KG1 (cell line): ENCODE measurements at regions not wholly inside any gene's neighbourhood (a gene's known extent, or its start where the extent isn't known, plus 50 kb on each side); places are given as distances from the start of the nearest gene placed in this dataset.
A peak's percentile ranks its signal among the peaks of the same experiment; 100 is the strongest.
"Not testable (repeated sequence)": the region's sequence is repeated elsewhere in the genome, so short reads cannot be mapped to it uniquely, and the experiment has no call there.

Experiments used
- DNase-seq: peaks from one replicate; lab custom pipeline; 2025; lab: John Stamatoyannopoulos, UW

DNA sequence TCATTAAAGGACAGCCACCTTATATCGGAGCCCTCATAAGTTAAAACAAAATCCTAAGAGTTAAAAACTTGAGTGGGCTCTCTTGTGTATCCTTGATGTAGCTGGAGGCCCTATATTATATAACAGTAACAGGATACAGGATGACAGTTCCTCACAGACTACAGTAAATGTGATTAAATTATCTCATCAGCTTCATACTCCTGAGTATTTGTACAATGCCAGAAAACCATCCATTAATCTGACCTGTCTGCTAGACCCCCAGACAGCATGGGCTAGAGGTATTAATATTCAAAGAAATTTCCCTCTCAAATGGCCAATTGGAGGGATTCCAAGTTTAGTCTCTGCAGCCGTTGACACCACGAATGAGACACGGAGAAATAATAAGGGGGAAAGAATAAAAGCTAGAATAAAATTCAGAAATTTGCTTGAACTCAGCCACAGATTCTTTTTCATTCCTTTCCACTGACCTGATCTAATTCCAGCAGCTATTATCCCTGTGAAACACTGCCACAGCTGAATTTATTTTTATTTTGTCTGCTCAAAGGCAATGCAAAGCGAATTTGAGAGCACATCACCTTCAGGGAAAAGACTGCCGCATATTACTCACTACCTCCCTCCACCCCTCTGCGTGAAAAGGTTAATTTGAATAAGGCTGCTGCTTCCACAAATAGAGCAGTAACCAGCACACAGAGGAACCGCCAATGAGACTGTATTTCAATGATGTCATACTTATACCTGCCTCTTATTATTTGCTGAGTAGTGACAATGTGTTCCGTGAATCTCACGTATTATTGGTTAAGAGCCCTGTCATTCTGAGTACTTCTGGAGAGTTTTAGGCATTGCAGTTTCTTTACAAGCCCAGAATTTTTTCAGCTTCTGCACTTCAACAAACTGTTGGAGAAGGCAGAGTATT lies 155.9 kb upstream of the KLF12 start:
- DNase-seq = no peak

DNA sequence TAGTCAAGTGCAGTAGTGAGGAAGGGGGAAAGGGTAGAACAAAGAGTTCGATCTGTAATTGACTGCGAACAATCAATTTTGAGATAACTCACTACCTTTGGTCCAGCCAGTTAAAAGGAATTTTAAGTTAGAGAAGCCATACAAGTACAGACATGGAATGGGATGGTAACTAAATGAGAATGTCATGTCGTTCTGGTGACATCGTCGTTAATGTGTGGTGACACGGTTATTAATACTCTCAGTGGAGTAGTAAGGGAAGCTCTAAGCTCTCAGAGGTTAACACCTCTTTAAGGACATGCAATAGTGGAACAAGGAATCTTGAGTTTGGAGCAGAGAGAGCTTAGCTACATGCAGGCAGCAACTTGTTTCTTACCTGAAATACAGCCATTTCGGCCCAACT lies 154.9 kb upstream of the KLF12 start:
- no peak for DNase-seq

DNA sequence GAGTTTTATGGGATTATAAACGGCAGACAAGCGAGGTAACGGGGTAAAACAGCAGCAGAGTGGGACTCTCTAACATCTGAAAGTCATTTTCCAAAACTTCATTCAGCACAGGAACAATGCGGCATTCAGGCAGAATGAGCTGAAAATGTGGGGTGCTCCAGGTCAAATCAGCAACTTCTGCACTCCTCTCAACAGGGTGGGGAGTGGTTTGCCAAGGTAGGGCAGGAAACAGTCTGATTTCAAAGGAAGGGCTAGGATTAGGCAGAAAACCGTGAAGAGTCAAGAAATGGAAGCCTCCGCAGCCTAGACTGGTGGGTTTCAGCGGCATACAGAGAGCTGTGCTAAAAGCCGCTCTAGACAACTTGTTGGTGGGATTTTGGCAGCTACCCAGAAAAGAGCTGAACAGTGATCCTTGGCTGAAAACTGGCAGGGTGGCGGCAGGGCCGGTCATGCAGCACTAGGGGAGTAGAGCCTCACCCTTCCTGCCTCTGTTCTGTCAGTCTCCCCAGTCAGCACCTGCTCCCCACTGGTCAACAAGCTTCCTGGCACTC lies 154.2 kb upstream of the KLF12 start:
- no peak for DNase-seq

DNA sequence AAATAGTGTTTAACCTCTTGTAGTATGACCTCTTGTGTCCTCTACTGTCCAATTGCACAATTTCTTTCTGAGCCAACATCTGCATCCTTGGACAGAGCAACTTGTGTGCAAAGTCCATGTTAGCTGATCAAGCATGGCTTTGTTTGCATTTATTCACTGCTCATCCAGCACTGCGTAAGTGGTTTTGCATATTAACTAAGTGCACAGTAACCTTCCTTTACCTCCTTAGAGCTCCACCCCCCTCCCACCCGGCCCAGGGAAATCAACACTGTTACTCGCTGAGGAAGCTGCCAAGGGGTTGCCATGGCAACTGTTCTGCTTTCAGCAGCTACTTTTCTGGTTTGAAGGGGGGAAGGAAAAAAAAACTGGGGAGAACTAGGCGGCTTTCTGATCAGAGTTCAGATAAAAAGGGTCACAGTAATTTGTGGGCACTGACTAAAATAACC lies 153.5 kb upstream of the KLF12 start:
- peak; percentile 91 for DNase-seq

DNA sequence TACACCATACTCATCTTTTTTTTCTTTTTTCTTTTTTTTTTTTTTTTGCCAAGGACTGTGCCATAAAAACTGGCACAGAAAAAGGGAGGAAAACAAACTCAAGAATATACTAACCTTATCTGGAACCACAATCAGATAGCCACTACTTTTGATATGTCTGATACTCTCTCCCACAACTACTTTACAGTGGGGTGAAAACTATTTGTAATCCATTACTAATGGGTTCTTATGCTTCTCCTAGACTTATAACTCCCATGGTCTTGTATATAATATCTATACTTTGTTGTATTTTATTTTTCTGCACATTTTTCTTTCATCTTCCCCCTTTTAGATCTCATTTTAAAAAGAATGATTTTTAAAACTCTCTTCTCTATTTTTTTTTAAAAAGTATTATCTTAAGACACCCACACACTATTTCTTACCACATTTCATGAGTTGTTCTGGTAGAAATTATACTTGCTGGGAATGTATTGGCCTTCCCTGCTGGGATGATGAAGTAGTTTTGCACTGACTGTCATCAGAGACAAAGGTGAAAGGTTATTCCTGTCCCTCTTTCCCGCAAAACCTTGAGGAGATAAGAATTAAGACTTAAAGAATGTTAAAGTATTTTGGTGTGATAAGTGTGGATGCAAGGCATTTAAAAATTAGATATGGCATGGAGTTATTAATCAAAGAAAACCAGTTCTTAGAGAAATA lies 146.7 kb upstream of the KLF12 start:
- no peak for DNase-seq

DNA sequence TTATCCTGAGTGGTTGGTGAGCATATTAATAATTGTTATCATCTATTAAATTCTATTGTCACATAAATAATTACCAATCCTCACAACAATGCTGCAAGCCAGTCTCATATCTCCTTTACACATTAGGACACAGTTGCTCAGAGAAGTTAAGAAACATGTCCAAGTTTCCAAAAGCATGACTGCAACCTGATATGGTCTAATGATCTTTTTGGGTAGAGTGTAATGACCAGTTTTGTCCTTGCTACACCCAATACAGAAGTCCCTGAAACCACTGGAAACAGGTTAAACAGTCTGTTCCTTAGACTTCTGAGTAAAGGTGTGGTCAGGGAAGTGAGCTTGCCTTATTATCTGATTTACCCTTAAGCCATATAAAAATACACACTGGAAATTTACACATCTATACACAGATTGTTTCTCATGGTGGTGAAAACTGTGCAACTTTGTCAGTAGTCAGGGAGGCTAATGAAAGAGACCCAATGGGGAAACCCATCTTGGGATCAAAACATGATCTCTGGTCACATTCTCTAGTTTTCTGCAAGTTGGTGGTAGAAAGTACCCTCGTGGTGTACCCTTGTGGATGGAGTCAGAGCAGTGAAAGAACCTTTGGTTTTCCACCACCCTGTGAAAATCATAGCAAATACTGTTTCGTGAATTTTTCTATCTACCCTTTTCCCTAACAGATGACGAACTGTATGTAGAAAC lies 146.0 kb upstream of the KLF12 start:
- no peak for DNase-seq

DNA sequence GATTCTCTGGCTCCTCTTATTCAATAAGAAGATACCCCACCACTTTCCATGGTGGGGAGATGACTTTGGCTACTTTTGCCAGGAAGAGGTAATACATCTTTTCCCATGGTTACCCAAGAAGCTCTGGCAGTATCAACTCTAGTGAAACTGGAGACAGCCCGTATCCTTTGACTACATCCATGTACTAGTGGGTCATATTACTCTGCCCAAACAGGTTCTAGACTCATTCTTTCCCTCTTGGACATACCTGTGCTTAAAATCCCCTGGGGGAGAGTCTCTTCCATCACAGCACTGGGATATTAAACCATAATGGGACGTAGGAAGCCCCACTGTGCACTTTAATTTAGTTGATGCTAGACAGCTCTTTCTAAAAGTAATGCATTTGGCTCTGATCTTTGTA lies 144.7 kb upstream of the KLF12 start:
- no peak for DNase-seq

DNA sequence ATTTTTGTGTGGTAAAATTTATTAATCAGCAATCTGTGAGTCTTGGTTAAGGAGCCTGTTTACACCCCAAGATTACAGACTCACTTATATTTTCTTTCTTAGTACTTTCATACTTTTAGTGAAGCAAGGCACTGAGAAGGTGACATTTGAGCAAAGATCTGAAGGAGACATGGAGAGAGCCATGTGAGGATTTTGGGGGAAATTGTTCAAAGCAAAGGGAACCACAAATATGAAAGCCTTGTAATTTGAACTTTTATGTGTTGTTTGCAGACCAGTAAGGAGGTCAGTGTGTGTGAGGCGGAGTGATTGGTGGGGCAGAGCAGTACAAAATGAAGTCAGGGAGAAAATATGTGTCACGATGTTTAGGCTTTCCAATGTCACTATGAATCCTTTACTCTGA lies 140.7 kb upstream of the KLF12 start:
- no peak for DNase-seq

DNA sequence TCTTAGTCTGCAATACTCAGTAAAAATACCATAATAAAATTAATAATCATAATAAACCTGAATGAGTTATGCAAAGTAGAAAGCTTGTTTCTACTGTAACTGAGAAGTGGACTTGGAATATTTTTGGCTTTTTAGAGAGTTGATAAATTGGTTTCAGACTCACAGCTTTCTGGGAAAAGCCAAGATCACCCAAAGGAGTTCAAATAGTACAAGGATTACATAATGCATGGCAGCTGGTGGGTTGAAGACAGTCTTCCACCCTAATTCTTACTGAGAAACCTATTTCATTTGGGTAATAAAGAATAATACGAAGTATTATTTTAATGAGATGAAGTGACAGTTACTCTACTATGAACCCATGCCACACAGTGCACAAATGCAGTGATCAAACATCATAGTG lies 139.4 kb upstream of the KLF12 start:
- no peak for DNase-seq

DNA sequence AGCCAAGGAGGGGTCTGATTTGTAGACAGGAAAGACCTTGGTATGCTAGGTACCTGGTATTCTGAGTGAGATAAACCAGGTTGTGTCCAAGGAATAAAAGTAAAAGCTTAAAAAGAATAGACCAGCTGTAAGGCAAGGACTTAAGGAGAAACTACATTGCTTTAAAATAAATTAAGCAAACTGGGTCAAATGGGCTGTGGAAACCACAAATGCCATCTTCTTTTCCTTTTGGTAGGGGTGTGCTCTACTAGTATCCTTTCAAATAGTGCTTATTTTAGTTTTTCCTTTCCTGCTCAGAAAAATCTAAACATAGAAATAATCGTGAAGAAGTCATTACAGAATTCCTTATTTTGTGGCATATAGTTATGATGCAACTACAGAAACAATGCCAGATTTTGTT lies 138.6 kb upstream of the KLF12 start:
- DNase-seq = no peak

DNA sequence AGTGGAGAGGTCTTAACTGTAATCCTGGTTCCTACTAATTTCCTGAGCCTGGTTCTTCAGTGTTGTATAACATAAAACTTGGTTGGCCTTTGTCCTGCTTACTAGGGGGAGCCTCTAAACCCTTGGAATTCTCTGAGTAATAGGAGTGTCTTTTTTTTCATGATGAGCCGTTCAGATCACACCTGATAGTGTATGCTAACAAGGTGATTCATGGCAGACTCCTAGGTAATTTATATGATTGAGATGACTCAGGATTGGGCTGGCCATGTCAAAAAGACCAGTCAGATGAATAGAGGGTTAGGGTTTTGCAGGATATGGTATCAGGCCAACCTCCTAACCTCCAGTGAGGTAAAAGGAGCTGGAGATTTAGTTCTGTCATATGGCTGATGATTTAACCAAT lies 135.8 kb upstream of the KLF12 start:
- DNase-seq = no peak

DNA sequence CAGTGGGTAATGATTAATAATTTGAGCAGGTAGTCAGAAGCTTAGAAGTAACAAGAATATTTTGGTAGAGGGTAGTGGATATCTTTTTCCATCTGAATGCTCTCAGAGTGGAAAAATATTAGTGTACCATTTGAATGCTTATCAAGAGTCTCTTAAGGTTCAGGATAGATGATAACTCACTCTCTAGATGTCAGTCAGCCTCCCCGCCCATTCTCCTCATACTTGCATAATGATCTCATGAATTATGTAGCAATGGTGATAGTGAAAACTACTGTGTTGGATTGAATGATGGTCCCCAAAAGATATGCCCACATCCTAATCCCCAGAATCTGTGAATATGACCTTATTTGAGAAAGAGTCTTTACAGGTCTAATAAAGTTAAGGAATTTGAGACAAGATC lies 132.7 kb upstream of the KLF12 start:
- DNase-seq = no peak

DNA sequence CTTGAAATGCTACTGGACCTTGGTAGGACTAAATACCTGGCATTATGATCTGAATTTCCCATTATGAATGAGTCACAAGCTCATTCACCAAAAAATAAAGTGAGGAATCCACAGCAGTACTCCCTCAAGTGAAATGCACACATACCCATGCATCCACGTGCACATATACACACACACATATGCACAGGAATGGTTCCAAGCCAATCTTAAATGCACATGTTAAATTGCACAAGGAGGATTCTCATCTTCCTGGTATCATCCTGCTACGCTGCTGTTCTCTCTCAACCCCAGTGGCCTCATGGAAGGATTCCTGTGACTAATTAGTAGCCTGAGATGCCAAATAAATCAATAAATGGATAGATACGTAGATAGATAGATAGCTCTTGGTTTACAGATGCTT lies 132.1 kb upstream of the KLF12 start:
- no peak for DNase-seq

DNA sequence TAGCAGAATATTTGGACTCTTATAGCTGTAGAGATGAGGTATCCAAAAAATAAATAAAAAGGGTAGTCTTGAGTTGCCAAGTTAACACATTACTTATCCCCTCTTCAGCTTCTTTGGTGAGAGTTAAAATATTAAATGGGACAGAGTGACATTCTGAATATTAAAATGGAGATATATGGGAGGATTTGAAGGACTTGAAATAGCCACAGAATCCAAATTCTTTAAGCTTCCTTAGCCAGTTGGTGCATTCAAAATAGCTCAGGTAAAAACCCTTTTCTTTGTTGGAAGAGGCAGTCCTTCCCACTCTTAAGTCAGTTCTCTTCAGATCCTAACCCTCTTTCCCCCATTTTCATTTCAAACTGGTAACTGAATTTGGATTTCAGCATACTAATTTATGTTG lies 130.1 kb upstream of the KLF12 start:
- no peak for DNase-seq

DNA sequence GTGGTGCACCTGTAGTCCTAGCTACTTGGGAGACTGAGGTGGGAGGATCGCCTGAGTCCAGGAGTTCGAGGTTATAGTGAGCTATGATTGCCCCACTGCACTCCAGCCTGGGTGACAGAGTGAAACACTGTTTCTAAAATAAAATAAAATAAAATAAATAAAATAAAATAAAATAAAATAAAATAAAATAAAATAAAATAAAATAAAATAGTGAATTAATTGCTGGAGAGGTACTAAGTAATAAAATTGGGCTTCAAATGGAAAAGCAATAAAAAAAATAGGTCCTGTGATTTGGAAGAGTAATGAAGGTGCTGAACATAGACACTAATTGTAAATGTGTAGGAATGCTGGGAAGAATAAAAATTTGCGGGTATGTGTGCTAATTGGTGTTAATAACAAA lies 126.2 kb upstream of the KLF12 start:
- DNase-seq = not testable (repeated sequence)

DNA sequence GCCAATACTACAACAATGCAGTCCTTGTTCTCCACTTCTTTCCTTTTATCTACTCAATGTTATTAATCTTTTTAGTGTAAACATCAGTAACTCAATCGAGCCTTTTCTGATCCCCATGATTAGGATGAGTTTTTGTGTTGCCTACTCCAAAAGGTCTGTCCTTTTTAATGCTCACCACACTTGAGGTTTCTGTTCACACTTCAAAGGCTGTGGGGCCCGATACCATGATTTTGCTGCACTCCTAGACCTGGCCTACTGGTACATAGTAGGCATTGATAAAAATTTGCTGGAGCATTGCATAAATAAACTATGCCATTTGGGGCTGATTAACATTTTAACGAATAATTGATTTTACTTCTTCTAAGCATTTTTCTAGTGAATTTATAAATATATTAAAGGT lies 125.4 kb upstream of the KLF12 start:
- no peak for DNase-seq

DNA sequence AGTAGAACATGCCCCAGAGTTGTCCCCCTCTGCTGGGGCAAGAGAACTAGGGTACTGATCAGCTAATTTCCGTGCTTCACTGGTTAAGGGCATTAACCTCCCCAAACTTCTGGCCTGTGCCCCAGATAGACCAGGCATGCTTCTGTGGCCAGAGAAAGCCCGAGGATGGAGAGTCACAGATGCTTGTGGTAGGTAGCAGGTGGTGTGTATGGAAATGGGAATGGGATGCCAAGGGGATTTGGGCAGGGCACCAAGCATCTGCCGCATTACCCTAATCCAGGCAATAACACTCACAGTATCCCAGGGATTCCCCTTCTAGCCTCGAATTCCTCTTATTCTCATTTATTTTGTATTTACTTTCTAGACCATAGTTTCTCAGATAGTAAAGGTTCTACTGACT lies 124.8 kb upstream of the KLF12 start:
- DNase-seq = no peak

DNA sequence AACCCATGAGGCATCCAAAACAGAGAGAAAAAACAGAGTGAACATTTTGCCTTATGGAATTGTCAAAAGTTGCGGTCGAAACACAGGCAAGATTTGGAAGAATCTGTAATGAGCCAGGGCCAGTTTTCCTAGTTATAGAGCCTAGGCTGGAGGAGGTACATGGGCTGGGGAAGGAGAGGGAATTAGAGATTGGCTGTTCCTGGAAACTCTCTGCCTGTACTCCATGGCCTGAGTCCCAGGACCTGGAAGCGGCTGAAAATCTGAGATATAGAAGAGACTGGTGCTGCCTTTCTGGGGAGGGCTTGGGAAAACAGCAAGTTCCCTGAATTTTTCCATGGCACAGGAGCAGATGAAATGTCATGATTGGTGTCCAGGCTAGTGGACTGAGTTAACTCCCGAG lies 122.8 kb upstream of the KLF12 start:
- no peak for DNase-seq

DNA sequence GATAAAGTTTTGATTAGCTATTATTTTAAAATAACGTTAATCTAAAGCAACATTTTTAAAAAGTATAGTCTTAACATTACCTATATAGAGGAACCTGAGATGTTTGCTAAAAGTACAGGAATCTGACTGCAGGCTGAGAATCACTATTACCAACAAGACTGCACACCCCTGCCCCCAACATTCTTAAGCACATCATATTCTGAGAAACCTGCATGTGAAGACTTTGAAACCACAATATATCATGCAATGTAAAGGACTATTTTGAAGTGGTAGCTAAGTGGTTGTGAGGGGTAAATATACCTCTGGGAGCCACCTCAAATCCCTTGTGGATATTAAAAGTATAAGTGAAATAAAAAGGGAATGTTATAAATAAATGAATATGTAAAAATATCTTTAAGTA lies 119.0 kb upstream of the KLF12 start:
- no peak for DNase-seq

DNA sequence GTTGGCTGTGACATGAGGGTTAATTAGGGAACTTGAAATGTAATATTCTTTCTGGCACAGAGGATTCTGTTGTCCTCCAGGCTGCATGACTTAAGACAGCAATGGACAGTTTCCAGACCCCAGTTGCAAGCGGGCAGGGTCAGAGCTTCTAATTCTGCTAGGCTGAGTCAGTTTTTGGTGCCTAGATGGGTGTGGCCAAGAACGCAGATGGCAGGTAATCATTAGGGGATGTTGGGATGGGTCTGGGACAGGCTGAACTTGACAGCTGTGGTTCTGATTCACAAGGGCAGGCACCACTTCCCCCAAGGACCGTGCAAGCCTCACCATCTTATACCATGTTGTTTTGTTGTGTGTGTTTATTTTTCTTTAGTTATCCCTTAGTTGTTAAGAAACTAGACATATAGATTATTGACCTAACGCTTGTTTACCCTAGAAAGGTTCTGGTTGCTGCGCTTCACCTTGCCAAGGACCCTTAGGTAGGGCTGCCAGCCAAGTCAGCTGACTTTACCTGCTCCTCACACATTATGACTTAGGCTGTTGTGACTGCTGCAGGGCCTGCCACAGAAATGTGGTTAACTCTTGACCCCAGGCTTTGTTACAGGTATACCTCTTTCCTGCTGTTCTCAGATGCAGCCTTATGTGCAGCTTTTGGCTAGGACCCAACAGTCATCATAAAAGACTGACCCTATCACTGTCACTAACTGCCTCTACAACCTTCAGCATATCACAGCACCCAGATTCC lies 117.7 kb upstream of the KLF12 start:
- no peak for DNase-seq

DNA sequence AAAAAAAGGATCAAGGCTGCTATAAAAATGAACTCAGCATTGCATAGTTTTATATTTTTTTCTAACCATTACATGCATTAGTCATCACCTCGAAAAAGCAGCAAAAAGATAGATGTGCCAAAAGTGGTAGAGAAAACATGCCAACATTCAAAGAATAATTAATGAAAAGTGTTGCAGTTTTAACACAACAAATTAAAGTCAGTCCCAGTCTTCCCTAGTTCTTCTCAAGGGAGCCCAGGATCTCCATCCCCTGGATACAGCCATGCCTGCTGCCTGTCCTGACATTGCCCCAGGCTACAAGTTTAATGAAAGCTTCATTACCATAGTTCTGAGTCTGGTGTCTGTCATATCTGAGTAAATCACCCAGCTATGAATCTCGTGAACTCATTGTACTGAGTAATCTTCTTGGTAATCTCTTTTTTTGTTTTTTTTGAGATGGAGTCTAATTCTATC lies 116.6 kb upstream of the KLF12 start:
- DNase-seq = no peak

DNA sequence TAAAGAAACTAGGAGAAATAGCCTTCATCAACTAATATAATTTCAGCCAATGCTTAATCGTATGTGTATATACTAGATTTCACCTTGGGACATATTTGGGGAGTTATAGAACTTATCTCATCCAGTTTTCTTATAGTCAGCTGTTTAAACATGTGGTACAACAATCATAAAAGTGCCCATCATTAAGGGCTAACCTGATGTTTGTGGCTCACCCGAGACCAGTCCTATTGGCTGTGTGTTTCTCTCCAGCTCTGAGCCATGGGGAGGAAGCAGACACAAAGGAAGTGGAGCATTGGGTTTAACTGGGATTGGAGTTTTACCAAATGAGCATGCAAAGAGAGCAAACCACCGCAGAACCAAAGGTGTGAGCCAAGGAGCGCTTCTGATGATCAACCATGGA lies 114.3 kb upstream of the KLF12 start:
- no peak for DNase-seq
